NCI-H345 (cell line): ENCODE measurements at regions not wholly inside any gene's neighbourhood (a gene's known extent, or its start where the extent isn't known, plus 50 kb on each side); places are given as distances from the start of the nearest gene placed in this dataset.
"Not testable (repeated sequence)": the region's sequence is repeated elsewhere in the genome, so short reads cannot be mapped to it uniquely, and the experiment has no call there.

Experiments used
- DNase-seq: peaks from one replicate; lab custom pipeline; 2025; lab: John Stamatoyannopoulos, UW

DNA sequence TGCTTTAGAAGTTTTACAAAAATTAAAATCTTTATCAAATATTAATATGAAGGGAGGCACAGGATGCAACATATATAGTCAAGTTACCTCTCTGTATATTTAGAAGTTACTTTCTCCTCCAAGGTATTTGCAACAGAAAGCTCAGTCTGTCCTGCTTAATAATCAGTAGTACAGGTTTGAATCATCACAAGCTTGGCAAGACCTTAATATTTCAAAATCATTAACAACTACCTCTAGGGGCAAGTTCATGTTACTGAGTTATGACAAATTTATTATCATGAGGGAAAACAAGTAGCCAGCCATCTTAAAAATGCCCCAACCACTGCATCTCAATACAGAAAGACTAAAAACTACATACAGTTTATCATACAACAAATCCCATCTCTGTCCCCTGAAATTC is 116.0 kb downstream of the PMAIP1 start:
- DNase-seq, result not testable (repeated sequence)

DNA sequence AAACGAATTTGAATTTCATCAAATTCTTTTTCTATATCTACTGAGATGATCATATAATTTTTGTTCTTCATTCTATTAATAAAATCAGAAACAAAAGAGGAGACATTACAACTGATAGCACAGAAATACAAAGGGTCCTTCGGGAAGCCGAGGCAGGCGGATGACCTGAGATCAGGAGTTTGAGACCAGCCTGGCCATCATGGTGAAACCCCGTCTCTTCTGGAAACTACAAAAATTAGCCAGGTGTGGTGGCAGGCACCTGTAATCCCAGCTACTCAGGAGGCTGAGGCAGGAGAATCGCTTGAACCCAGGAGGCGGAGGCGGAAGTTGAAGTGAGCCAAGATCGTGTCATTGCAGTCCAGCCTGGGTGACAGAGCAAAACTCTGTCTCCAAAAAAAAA is 113.4 kb downstream of the PMAIP1 start:
- not testable (repeated sequence) for DNase-seq

DNA sequence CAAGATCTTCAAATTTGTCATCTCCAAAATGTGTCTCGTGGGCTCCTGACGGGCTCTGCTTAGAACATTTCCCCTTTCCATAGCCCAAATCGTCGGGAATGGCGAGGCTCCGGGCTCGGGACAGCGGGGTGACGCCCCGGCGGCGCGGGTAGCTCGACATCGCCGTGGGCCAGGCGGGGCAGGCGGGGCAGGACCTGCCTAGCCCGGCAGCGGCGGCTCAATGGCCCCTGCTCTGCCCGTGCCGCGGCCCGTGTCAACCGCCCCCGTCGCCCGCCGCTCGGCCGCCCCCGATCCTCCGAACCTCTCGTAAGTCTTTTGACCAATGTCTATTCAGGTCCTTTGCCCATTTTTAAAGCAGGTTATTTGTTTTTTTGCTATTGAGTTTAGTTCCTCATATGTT is 111.2 kb downstream of the PMAIP1 start:
- DNase-seq, result no peak

- no peak for DNase-seq
These were observed 110.7 kb downstream of the PMAIP1 start for GRCh38 chr18:60010513-60010912.

- DNase-seq, result no peak
These were observed 107.9 kb downstream of the PMAIP1 start for GRCh38 chr18:60007661-60008060.

- no peak for DNase-seq
These were observed 103.9 kb downstream of the PMAIP1 start for GRCh38 chr18:60003610-60004185.

DNA sequence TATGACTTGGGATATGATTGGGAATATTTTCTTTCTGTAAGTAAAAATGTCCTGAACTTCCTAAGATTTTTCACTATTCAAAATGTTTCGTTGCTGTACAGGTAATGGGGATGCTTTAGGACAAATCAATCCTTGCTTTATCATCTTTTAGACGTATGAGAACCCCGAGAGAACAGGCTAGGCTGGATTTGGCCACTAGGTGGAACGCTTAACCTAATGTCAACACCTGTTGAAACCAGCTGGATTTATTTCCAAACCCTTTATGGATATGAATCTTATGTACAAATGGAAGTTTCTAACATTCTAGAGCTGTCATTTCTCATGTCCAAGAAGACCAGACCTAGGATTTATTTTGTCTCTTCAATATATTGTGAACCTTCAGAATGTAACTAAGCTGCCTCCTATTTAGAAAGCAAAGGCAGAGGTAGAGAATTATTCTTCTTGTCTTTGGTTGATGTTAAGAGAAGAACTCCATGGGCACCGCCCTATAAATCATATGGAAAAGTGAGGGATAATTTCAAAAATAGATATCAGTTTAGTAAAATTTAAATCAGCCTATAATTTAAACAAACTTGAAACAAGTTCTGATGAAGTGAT is 96.7 kb downstream of the PMAIP1 start:
- DNase-seq, result peak; percentile 56

- no peak for DNase-seq
These were observed 94.6 kb downstream of the PMAIP1 start for GRCh38 chr18:59994357-59994756.

DNA sequence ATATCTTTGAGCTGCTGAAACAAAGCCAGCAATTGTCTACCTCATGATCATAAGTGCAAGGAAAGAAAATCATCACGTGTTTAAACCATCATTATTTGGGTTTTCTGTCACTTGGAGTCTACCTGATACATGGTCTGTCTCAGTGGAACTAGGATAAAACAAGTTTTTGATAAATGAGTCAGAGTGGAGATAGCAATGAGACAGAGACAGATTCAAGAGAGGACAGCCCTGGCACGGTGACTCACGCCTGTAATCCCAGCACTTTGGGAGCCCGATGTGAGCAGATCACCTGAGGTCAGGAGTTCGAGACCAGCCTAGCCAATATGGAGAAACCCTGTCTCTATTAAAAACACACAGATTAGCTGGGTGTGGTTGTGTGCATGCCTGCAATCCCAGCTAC is 93.8 kb downstream of the PMAIP1 start:
- DNase-seq, result no peak

GRCh38 chr18:59990121-59990823 is 90.5 kb downstream of the PMAIP1 start:
- no peak for DNase-seq

- peak; percentile 28 for DNase-seq
These were observed 88.4 kb downstream of the PMAIP1 start for GRCh38 chr18:59988098-59988706.

- no peak for DNase-seq
These were observed 87.3 kb downstream of the PMAIP1 start for GRCh38 chr18:59987102-59987501.

DNA sequence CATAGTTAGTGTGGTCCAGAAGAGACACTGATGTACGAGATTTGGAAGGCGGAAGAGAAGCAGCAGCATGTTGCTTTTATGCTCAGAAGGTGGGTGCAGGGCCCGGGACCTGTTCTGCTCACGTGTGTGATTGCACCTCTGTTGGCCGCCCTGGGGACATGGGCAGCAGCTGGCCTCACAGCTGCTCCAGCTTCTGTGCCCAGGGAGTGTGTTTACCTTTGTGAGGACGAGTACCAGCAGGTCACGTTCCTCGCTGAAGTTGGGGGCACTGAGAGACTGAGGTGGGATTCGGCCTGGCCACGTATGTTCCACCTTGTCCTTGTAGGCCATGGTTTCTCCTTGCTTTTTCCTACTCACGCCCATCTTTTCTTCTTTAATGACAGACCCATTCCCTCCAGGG is 86.3 kb downstream of the PMAIP1 start:
- no peak for DNase-seq

GRCh38 chr18:59985289-59985688 is 85.5 kb downstream of the PMAIP1 start:
- no peak for DNase-seq

DNA sequence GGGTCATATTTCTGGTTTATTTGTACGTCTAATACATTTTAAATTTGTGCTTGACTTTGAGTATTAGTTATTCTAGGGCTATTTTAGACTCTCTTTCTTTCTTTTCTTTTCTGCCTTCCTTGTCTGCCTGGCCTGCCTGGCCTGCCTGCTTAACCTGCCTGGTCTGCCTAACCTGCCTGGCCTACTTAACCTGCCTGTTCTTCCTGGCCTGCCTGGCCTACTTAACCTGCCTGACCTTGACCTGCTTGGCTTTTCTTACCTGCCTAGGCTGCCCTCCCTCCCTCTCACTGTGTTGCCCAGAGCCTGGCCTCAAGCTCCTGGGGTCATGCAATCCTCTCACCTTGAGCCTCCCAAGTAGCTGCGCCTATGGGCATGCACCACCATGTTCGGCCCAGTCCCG is 83.7 kb downstream of the PMAIP1 start:
- DNase-seq, result no peak

GRCh38 chr18:59980188-59980637 is 80.4 kb downstream of the PMAIP1 start:
- no peak for DNase-seq

DNA sequence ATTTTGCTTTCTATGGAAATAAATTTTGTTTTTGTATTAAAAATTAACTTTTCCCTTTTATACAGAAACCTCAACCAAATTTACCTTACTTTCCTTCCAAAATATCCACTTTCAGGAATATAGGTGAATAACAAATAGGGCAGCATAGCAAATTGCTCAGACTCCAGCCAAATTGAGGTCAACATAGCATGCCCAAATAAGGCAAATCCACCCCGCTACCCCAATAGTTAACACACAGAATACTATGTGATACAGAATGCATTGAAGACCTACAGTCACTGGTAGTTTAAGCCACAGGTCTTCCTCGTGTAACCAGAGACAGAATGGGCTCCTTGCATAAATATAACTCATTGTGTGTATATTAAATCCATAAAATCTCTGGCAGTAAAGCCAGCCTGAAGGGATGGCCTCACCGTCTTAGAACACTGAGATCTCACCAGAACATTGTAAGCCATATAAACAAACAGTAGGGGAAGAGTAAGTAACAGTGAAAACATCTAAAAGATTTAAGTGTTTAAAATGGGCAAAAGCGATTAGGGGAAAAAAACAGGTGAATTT is 72.2 kb downstream of the PMAIP1 start:
- DNase-seq, result no peak

GRCh38 chr18:59971144-59971543 is 71.3 kb downstream of the PMAIP1 start:
- not testable (repeated sequence) for DNase-seq

DNA sequence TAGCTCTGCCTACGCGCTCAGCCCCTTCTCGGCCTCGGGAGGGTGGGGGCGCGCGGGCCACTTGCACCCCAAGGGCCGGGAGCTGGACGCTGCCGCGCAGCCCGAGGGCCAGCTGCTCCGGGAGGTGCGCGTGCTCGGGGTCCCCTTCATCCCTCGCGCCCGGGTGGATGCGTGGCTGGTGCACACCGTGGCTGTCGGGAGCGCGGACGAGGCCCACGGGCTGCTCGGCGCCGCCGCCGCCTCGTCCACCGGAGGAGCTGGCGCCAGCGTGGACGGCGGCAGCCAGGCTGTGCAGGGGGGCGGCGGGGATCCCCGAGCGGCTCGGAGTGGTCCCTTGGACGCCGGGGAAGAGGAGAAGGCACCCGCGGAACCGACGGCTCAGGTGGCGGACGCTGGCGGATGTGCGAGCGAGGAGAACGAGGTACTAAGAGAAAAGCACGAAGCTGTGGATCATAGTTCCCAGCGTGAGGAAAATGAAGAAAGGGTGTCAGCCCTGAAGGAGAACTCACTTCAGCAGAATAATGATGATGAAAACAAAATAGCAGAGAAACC is 69.8 kb downstream of the PMAIP1 start:
- DNase-seq, result not testable (repeated sequence)

DNA sequence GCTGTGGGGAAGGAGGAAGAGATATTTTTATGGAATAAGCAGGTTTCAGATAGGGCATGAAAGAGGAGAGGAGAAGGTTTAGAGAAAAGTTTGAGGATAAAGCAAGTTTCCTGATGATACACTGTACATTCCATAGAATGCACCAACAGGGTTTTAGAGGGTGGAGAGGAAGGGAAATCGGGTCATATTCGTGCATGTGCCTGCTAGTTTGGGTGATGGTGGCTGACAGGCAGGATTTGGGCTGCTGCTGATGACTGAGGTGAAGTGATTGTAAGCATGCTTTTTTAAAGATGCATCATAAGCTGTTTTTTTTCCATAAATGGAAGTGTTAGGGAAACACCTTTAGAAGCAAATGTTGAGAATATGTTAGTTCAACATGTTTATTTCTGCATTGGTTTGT is 68.8 kb downstream of the PMAIP1 start:
- DNase-seq, result no peak

- DNase-seq, result no peak
These were observed 68.1 kb downstream of the PMAIP1 start for GRCh38 chr18:59967878-59968277.

DNA sequence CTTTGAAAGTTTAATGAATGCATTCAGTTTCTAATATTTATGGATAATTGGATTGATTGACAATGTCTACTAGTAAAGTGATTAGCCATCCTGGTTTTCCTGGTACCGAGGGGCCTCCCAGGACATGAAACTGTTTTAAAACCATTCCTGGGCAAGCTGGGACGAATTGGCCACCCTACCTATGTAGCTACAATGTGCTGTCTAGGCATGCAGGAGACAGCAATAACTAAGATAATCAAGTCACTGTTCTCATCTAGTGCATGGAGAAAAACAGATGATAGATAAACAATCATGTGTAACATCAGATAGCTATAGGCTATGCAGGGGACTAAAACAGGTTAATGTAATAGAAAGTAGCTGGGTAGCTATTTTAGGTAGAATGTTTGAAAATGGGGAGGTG is 67.1 kb downstream of the PMAIP1 start:
- no peak for DNase-seq
